Activated CD8-positive, alpha-beta memory T cell treated with anti-CD3 and anti-CD28 coated beads, Interleukin-2, amount 10 ng/mL, durations not matched to agents 7 days and 5 days (primary cell): ENCODE measurements at regions not wholly inside any gene's neighbourhood (a gene's known extent, or its start where the extent isn't known, plus 50 kb on each side); places are given as distances from the start of the nearest gene placed in this dataset.
"Not testable (repeated sequence)": the region's sequence is repeated elsewhere in the genome, so short reads cannot be mapped to it uniquely, and the experiment has no call there.

Experiments
- ATAC-seq: fragments of 150-1000 bp; cut with Tn5 transposase; one replicate; pipeline ENCODE4 v1.10.0; 2021; ENCODE audit warnings: moderate library complexity
- CTCF ChIA-PET: fragments of 350-600 bp; sonication (Branson Sonifier 250); formaldehyde crosslinking; loops from one replicate; lab custom pipeline; 2021; ENCODE audit warnings: antibody characterized with exemption; lab: Charles Lee
- DNase-seq: peaks from one replicate; pipeline ENCODE4 v3.0.0-alpha.2; 2020
- H3K27ac Mint-ChIP-seq: one replicate; pipeline ENCODE4 v1.8.0; 2021; ENCODE audit warnings: mild to moderate bottlenecking, mixed read lengths
- H3K27me3 Mint-ChIP-seq: one replicate; pipeline ENCODE4 v1.8.0; 2021; ENCODE audit warnings: mixed read lengths
- H3K36me3 Mint-ChIP-seq: one replicate; pipeline ENCODE4 v1.8.0; 2021; ENCODE audit warnings: mild to moderate bottlenecking, mixed read lengths
- H3K4me1 Mint-ChIP-seq: one replicate; pipeline ENCODE4 v1.8.0; 2021; ENCODE audit warnings: mixed read lengths
- H3K4me3 Mint-ChIP-seq: one replicate; pipeline ENCODE4 v1.8.0; 2021; ENCODE audit warnings: mild to moderate bottlenecking, moderate library complexity, mixed read lengths
- H3K9me3 Mint-ChIP-seq: one replicate; pipeline ENCODE4 v1.8.0; 2022; ENCODE audit warnings: low read depth, mixed read lengths

DNA sequence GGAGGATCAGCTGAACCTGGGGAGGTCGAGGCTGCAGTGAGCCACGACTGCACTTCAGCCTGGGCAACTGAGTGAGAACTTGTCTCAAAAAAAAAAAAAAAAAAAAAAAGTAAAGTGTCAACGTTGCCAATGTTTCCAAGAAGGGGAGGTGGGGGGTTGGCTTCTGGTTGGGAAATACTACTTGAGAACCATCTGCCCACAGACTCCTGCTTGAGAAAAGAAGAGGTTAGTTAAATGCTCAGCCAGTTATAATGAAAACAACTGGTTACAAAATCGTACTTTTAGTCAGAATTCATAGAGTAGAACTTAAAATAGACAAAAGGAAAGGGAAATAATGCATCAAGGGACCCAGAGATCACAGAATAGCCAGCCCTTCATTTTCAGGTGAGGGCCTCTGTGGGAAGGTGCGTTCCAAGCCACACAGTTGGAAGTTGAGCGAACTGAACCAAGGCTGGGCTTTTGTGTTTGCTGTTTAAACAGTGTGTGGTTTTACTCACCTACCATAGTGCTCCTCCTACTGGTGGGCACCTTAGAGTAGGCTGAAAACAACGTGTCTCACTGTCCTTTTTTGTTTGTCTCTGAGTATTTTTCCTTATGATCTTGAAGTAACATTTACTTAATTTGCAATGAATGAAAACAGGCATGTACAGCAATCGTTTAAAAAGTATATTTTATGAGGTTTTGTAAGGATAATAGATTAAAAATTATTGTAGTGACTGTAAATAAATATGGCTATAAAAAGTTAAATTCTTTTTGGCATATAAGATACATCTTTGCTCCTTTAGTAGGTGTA is 200.7 kb downstream of the BCAS1 start:
- Mint-ChIP-seq H3K27me3 (no peaks in the 10 kb centered on the region), H3K4me3 (peak overlapping the region; percentile 18)
- CTCF ChIA-PET = interaction anchor here (0.7 to 2.0 kb wide), 8 partner anchors 9 to 115 kb away, joined by 3 to 13 read pairs (median 4); no protein-coding TSS in a partner anchor

DNA sequence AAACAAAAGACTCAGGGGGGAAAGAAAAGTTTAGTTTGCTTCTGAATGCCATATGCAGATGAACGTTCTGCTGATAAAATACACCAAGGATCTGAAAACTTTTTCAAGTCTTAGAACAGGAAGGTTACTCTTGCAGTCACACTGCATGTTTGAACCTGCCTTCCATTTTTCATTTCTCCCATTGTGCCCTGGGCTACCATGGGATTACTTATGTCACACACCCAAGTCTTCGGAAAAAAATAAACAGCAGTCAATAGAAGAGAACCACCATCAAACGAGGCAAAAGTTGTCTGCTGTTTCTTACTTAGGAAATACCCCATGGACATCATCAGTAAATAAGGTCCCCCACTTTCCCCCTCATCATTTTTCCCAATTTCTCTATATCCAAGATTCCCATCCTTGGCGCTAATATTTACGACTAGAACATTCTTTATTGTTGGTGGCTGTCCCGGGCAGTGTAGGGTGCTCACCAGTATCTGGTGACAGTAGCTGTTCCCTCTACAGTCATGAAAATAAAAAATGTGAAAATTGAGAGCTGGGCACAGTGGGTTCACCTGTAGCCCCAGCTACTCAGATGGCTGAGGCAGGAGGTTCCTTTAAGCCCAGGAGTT is 202.5 kb downstream of the BCAS1 start:
- ATAC-seq (no peak), DNase-seq (no peak)
- H3K4me1 Mint-ChIP-seq = peaks cover 77% of the 10 kb centered on the region
- peaks cover 5% of the 10 kb centered on the region for H3K36me3 Mint-ChIP-seq
- peak overlapping the region; percentile 61 for H3K4me3 Mint-ChIP-seq
- H3K27ac Mint-ChIP-seq = peak overlapping the region; percentile 93
- H3K27me3 Mint-ChIP-seq = no peaks in the 10 kb centered on the region
- CTCF ChIA-PET = interaction anchor here (1.0 to 3.1 kb wide), 4 partner anchors 26 to 288 kb away, joined by 3 to 21 read pairs (median 5); no protein-coding TSS in a partner anchor
- no peaks in the 10 kb centered on the region for H3K9me3 Mint-ChIP-seq

More for the DNA sequence above, 200.7 kb downstream of the BCAS1 start:
- DNase-seq (peak; percentile 86), ATAC-seq (peak; percentile 76)
- Mint-ChIP-seq H3K27ac (peak overlapping the region; percentile 90), H3K4me1 (peaks cover 74% of the 10 kb centered on the region), H3K36me3 (peaks cover 2% of the 10 kb centered on the region), H3K9me3 (no peaks in the 10 kb centered on the region)

DNA sequence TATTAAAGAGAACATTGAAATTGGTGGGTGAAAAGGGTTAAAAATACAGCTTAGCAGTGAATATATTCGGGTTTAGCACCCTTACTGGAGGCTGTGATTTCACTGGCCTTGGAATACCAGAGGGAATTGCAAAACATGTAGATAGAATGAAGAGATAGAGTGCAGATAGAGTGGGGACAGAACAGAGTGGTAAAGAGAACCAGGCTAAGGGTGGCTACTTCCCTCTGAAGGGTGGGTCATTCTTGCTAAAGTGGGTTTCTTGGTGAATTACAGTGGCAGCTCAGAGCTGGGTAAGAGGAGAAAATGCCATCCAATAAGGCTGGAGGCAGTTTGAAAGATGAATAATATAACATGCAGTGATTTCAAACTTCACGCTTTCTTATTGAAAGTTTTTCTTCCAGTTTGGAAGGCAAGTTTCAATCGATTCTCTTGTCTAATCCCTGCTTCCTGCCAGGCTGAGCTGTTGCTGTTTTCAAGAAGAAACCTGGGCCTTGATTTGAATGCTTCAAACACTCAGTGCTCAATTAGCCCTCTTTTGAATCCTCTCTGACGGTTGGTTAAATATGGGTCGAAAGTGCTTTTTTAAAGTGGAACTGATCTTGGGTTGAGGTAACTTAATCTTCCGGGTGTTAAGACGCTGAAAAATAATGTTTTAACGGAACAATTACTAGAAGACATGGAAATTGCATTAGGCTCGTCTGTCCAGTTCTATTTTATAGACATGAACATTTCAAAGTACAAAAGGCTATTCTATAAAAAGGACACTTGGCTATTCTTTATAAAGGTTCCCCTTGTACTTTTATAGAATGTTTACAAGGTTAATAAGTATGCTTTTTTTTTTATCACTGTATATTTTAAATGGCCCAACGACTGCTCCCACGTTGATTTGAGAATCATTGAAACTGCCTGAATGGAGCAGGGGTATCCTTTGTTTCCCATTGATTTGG is 203.3 kb downstream of the BCAS1 start:
- Mint-ChIP-seq H3K9me3 (no peaks in the 10 kb centered on the region), H3K36me3 (peaks cover 6% of the 10 kb centered on the region), H3K27ac (peak overlapping the region; percentile 93), H3K27me3 (no peaks in the 10 kb centered on the region), H3K4me1 (peaks cover 72% of the 10 kb centered on the region), H3K4me3 (peak overlapping the region; percentile 61)
- ATAC-seq (peak; percentile 29), DNase-seq (no peak)
- CTCF ChIA-PET = interaction anchor here (1.1 to 3.1 kb wide), 8 partner anchors 19 to 287 kb away, joined by 3 to 21 read pairs (median 4); no protein-coding TSS in a partner anchor

DNA sequence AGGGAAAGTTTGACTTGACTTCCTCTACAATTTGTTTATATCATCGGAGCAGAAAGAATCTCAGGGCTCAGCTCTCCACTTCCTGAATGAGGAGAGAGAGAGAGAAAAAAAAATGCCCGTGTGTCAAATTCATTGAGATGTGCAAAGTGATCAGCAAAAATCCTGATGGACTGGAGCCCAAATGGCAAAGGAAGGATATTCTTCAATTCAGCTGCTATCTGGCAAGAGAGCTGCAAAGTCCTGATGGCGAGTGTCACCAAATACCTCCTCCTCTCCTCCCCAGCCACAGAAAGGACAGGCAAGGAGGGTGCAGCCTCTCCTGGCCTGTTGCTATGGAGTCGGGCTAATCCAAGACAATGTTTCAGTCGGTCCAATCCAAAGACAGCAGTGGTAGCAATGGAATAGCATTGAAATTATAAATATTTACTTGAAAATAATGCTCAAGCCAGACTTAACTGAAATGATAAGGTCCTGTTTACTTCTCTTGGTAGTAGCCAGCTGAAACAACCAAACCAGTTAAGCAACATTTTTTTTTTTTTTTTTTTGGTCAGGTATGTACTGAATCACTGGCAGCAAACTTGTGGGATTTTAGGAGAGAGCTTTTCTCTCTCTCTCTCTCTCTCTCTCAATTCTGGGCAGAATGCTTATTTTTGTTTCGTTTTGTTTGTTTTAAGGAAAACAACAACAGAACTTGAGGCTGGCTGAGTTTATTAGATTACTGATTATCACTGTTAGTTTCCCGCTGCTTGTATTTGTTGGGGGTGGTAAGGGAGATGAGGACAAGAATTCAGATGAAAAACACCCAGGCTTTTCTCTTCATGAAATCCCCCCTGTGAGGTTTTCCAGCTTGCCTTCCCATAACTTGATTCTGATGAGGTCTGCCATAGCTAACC is 204.2 kb downstream of the BCAS1 start:
- Mint-ChIP-seq H3K4me3 (peak overlapping the region; percentile 61), H3K27ac (peak overlapping the region; percentile 93), H3K36me3 (peaks cover 6% of the 10 kb centered on the region), H3K27me3 (no peaks in the 10 kb centered on the region), H3K9me3 (no peaks in the 10 kb centered on the region), H3K4me1 (peaks cover 64% of the 10 kb centered on the region)
- DNase-seq (no peak), ATAC-seq (peak; percentile 24)
- CTCF ChIA-PET = interaction anchor here (0.7 to 3.1 kb wide), 14 partner anchors 10 to 288 kb away, joined by 3 to 21 read pairs (median 4); no protein-coding TSS in a partner anchor

DNA sequence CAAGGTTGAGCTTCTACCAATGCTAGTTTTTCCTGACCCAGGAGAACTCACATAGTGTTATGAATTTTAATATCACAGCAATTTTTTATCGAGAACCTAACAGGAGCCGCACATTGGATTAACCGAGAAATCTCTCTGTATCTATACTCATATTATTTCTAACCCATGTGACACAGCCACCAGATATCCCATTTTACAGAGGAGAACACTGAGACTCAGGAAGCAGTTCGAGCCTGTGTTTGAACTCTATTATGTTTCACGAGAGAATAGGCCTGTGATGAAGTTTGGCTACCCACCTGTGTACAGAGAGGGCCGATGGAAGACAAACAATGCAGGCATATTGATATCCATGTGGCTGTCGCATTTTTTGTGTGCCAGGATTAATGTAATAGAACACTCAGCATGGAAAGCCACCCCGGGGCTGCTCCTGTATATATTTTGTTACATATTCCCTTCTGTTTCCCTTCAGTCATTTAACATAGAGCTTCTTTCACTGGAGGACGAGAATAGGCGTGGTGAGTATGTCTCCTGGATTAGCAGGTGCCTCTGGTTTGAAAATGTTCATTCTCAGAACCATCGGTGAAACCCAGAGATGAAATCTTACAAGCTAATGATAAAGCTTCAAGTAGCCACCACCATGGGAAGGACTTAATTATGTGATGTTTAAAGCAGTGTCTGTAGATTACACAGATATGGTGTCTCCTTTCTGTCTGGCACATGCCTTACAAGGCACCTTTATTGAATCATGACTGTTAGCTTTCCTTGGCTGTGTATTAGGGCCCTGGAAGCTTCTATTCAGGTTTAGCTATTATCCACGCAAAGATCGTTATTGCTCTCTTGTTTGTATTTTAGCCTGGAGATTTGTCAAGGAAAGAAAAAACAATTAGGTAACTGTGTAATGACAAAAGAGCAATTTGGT is 205.4 kb downstream of the BCAS1 start:
- Mint-ChIP-seq H3K4me1 (peaks cover 54% of the 10 kb centered on the region), H3K27ac (peak overlapping the region; percentile 93)
- H3K9me3 Mint-ChIP-seq, H3K27me3 Mint-ChIP-seq, H3K4me3 Mint-ChIP-seq, ATAC-seq, H3K36me3 Mint-ChIP-seq, DNase-seq: not testable (repeated sequence)
- CTCF ChIA-PET = interaction anchor here (0.9 to 3.1 kb wide), 9 partner anchors 9 to 287 kb away, joined by 3 to 21 read pairs (median 4); no protein-coding TSS in a partner anchor

DNA sequence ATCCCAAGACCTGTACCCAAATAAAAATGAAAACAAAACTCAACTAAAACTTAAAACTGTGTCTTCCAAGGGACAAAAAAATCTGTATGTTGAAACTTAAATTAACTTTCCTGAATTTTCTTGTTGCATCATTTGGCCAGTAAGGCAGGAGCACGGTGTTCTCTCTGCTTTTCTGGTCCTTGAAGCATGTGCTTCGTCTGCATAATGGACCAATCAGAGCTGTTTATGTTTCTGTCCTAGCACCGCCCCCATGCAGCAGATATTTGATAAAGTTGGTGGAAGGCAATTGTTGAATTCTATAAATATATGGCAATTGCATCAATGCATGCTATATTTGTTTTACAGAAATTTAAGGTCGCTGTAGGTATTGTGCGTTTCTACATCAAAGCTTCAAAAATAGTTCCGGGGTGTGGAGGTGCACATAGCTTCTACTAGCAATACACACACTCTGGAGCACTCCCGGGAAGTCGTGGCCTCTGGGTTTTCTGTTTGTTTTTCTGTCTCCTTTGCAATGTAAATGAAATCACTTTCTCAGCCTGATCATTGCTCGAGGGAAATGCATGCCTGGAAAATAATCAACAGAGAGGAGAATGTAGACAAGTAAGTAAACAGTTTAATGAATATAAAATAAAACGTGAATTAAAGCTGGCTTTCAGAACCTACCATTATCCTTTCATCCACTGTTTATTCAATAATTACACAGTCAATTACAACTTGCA is 206.3 kb downstream of the BCAS1 start:
- not testable (repeated sequence) for DNase-seq, H3K27me3 Mint-ChIP-seq, ATAC-seq, H3K9me3 Mint-ChIP-seq, H3K4me3 Mint-ChIP-seq, H3K36me3 Mint-ChIP-seq, H3K27ac Mint-ChIP-seq
- CTCF ChIA-PET = interaction anchor here (0.6 to 2.3 kb wide), 3 partner anchors 8 to 286 kb away, joined by 3 to 15 read pairs (median 8); no protein-coding TSS in a partner anchor
- peaks cover 46% of the 10 kb centered on the region for H3K4me1 Mint-ChIP-seq

DNA sequence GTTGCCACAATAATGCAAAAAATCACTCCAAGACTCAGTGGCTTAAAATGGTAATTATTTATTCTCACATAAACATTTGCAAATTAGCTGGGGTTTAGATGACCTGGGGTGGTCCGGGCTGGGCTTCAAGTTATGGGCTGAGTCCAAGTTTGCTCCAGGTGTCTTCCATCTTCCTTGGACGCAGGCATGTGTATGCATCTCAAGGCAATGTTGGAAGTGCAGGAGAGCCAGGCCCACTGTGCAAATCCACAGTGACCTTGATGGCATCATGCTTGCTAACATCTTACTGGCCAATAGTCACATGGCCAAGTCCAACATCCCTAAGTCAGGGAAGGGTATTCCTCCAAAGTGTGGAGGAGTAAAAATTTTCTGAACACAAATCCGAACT is 206.9 kb downstream of the BCAS1 start:
- H3K4me1 Mint-ChIP-seq = peaks cover 46% of the 10 kb centered on the region
- H3K36me3 Mint-ChIP-seq, H3K4me3 Mint-ChIP-seq, H3K27ac Mint-ChIP-seq, DNase-seq, H3K27me3 Mint-ChIP-seq, ATAC-seq, H3K9me3 Mint-ChIP-seq: not testable (repeated sequence)
- CTCF ChIA-PET = interaction anchor here (0.6 kb wide), 1 partner anchor 210 kb away, joined by 3 read pairs; no protein-coding TSS in a partner anchor

DNA sequence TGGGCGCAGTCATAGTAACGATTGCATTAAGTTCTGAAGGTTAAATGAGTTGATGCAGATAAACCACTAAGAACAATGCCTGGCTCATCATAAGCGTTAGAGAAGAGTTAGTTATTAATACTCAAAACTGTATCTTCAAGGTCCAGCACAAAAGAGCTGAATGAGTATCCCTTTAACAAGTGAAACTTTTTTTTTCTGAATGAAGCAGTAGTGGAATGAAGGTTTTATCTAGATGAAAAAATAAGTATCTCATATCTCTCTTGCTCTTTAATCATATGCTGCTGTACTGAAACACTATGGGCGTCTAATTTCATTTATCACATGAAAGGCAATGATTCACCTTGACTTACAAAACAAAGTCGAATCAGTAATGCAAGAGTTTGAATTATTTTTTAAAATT is 207.4 kb downstream of the BCAS1 start:
- not testable (repeated sequence) for H3K4me3 Mint-ChIP-seq

DNA sequence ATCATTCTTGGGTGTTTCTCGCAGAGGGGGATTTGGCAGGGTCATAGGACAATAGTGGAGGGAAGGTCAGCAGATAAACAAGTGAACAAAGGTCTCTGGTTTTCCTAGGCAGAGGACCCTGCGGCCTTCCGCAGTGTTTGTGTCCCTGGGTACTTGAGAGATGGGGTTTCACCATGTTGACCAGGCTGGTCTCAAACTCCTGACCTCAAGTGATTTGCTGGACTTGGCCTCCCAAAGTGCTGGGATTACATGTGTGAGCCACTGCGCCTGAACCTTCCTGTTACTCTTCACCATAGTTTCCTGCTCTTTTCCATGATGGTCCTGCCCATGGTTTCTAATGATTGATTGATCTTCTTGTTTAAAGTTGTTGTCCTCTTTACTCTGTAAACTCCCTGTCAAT is 207.9 kb downstream of the BCAS1 start:
- DNase-seq, H3K9me3 Mint-ChIP-seq, CTCF ChIA-PET, H3K27me3 Mint-ChIP-seq, H3K36me3 Mint-ChIP-seq, H3K4me3 Mint-ChIP-seq, ATAC-seq, H3K27ac Mint-ChIP-seq: not testable (repeated sequence)
- H3K4me1 Mint-ChIP-seq = peaks cover 46% of the 10 kb centered on the region

More for the DNA sequence above, 207.4 kb downstream of the BCAS1 start:
- H3K27ac Mint-ChIP-seq, DNase-seq, ATAC-seq, H3K36me3 Mint-ChIP-seq, H3K27me3 Mint-ChIP-seq, H3K9me3 Mint-ChIP-seq, CTCF ChIA-PET: not testable (repeated sequence)
- peaks cover 46% of the 10 kb centered on the region for H3K4me1 Mint-ChIP-seq

DNA sequence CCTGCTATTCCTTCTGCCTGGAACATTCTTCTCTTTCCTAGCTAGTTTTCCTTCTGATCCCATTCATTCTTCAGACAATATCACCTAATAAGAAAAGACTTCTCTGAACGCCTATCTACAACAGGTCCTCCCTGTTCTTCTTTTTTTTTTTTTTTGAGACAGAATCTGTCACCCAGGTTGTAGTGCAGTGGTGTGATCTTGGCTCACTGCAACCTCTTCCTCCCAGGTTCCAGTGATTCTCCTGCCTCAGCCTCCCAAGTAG is 208.3 kb downstream of the BCAS1 start:
- DNase-seq, H3K27ac Mint-ChIP-seq: not testable (repeated sequence)

DNA sequence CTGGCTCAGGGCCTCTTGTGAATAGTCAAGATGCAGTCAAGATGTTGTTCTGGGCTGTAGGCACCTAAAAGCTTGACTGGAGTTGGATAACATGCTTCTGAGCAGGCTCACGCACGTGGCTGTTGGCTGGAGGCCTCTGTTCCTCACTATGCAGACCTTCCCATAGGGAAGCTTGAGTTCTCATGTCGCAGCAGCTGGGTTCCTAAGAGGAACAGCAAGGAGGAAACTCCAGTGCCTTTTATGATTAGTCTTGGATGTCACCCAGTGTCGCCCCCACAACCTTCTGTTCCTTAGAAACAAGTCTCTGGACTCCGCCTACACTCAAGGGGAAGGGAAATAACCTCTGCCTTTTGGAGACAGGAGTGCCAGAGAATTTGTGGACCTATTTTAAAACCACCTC is 210.7 kb downstream of the BCAS1 start:
- Mint-ChIP-seq H3K27ac (no peak overlapping the region), H3K27me3 (no peaks in the 10 kb centered on the region), H3K36me3 (peaks cover 6% of the 10 kb centered on the region), H3K4me3 (no peak overlapping the region), H3K9me3 (no peaks in the 10 kb centered on the region), H3K4me1 (peaks cover 38% of the 10 kb centered on the region)
- no peak for DNase-seq
- CTCF ChIA-PET = interaction anchor here (1.0 kb wide), 1 partner anchor 13 kb away, joined by 3 read pairs; no protein-coding TSS in a partner anchor
- ATAC-seq = no peak

More for the DNA sequence above, 208.3 kb downstream of the BCAS1 start:
- peaks cover 47% of the 10 kb centered on the region for H3K4me1 Mint-ChIP-seq
- not testable (repeated sequence) for H3K27me3 Mint-ChIP-seq, H3K9me3 Mint-ChIP-seq, H3K4me3 Mint-ChIP-seq, H3K36me3 Mint-ChIP-seq, ATAC-seq
- CTCF ChIA-PET = interaction anchor here (0.8 kb wide), 1 partner anchor 15 kb away, joined by 4 read pairs; no protein-coding TSS in a partner anchor
